ENCODE measurements at regions not wholly inside any gene's neighbourhood (a gene's known extent, or its start where the extent isn't known, plus 50 kb on each side); places are given as distances from the start of the nearest gene placed in this dataset.

DNA sequence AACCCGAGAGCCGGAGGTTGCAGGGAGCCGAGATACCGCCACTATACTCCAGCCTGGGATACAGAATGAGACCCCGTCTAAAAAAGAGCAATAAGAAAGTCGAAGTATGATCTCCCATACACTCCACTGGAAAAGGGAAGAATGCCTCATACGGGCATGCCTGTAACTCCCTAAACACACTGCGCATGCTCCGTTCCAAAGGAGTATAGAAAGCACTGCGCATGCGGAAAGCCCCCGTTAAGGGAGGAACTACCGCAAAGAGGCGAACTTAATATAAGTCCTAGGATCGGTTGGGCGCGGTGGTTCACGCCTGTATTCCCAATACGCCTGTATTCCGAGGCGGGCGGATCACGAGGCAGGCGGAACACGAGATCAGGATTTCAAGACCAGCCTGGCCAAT, 313.1 kb upstream of the ERCC4 start:
- ATAC-seq (ENCODE audit: low read depth), result no peak
- H2BK15ac ChIP-seq (ENCODE audit: low read depth, low read length), result no peak overlapping the region
- no peak overlapping the region for H2AK9ac ChIP-seq (replicated peaks; ENCODE audit: low read depth, low read length, poor library complexity)
- H2AFZ ChIP-seq (replicated peaks; ENCODE audit: low read length, poor library complexity), result no peak overlapping the region
- H2AK5ac ChIP-seq (ENCODE audit: low read depth, low read length), result no peak overlapping the region
- in situ Hi-C loops (cut with MboI; ENCODE audit: low sequenced_read_pairs), result no loop called here
- H3K27me3 ChIP-seq (ENCODE audit: control insufficient read depth, insufficient read depth, low read length), result no peaks in the 10 kb centered on the region
- no peak overlapping the region for H3K9ac ChIP-seq (ENCODE audit: low read depth, low read length)
- no peak overlapping the region for H3K4me2 ChIP-seq (ENCODE audit: low read depth, low read length)
- ChIA-PET POLR2A (ENCODE audit: unreplicated experiment) (no interaction called here), CTCF (no interaction called here)
- H3K18ac ChIP-seq (ENCODE audit: low read depth, low read length), result no peak overlapping the region
- H3K56ac ChIP-seq (ENCODE audit: extremely low read depth, insufficient read depth, low read length), result no peak overlapping the region
- no peaks in the 10 kb centered on the region for H3K9me1 ChIP-seq (ENCODE audit: insufficient read depth, low read length)
- H3K4me1 ChIP-seq (ENCODE audit: control insufficient read depth, insufficient read depth, low read length), result no peaks in the 10 kb centered on the region
- H3K4me3 ChIP-seq (ENCODE audit: insufficient read depth, low read depth, low read length), result no peak overlapping the region
- H3K14ac ChIP-seq (replicated peaks; ENCODE audit: low read depth, low read length), result no peak overlapping the region
- no peak overlapping the region for H3K27ac ChIP-seq (ENCODE audit: insufficient read depth, low read length)
- no peaks in the 10 kb centered on the region for H3K79me1 ChIP-seq (ENCODE audit: low read depth in 1 of 2, low read length in 2 of 2)
- intact Hi-C loops (cut with micrococcal nuclease), result no loop called here
- BruUV-seq (replicated peaks), result no TSS peak
- WGBS, 2 experiments (ENCODE audit: extremely low coverage in 2 of 2, insufficient read length in 1 of 2), result 65% methylated on average over 10 of the region's 25 CpGs; no CpG with 5 or more reads in 1 of the 2 experiments
- no peak overlapping the region for H3K4ac ChIP-seq (ENCODE audit: low read depth, low read length)
- H4K20me1 ChIP-seq (ENCODE audit: insufficient read depth, low read length), result no peaks in the 10 kb centered on the region
- no peak overlapping the region for H2BK20ac ChIP-seq (ENCODE audit: low read depth, low read length)
- no peak for TF ChIP-seq SMC3 (IDR thresholded peaks at IDR 0.05; ENCODE audit: low read depth, low read length)
- TF ChIP-seq BHLHE40 (IDR thresholded peaks at IDR 0.05; ENCODE audit: low read depth, low read length), result no peak
- no peak for TF ChIP-seq FOS (IDR thresholded peaks at IDR 0.05; ENCODE audit: low read depth, low read length)
- no peak for TF ChIP-seq RAD21 (IDR thresholded peaks at IDR 0.05; ENCODE audit: low read length)
- TF ChIP-seq, protein P1, sequence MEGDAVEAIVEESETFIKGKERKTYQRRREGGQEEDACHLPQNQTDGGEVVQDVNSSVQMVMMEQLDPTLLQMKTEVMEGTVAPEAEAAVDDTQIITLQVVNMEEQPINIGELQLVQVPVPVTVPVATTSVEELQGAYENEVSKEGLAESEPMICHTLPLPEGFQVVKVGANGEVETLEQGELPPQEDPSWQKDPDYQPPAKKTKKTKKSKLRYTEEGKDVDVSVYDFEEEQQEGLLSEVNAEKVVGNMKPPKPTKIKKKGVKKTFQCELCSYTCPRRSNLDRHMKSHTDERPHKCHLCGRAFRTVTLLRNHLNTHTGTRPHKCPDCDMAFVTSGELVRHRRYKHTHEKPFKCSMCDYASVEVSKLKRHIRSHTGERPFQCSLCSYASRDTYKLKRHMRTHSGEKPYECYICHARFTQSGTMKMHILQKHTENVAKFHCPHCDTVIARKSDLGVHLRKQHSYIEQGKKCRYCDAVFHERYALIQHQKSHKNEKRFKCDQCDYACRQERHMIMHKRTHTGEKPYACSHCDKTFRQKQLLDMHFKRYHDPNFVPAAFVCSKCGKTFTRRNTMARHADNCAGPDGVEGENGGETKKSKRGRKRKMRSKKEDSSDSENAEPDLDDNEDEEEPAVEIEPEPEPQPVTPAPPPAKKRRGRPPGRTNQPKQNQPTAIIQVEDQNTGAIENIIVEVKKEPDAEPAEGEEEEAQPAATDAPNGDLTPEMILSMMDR (conservative IDR thresholded peaks at IDR 0.05; ENCODE audit: low read depth, low read length), result no peak
- TF ChIP-seq MAFK (IDR thresholded peaks at IDR 0.05; ENCODE audit: low read depth, low read length), result no peak
- no peak for TF ChIP-seq RFX5 (IDR thresholded peaks at IDR 0.05; ENCODE audit: low read depth, low read length)
- no peak for TF ChIP-seq NFE2L2 (IDR thresholded peaks at IDR 0.05; ENCODE audit: low read depth, low read length)
- H2BK5ac ChIP-seq (ENCODE audit: low read depth, low read length, poor library complexity, severe bottlenecking), result no peak overlapping the region
- H4K8ac ChIP-seq (ENCODE audit: low read depth in 2 of 2, low read length in 2 of 2), result no peak overlapping the region
- H3K9me3 ChIP-seq (ENCODE audit: control insufficient read depth, insufficient read depth, low read length), result peaks cover 9% of the 10 kb centered on the region
- H3K36me3 ChIP-seq (ENCODE audit: control insufficient read depth, insufficient read depth, low read length), result no peaks in the 10 kb centered on the region
- H3K23ac ChIP-seq (ENCODE audit: low read depth, low read length), result no peak overlapping the region
- no peak for DNase-seq
- no peak overlapping the region for H2BK120ac ChIP-seq (ENCODE audit: low read depth, low read length)
- dilution Hi-C loops (cut with HindIII; ENCODE audit: low sequenced_read_pairs, unreplicated experiment), result no loop called here
- no peak overlapping the region for H4K91ac ChIP-seq (ENCODE audit: insufficient read depth, low read depth, low read length)
- H4K5ac ChIP-seq (ENCODE audit: low read depth, low read length), result no peak overlapping the region

Data from IMR-90 (cell line).